H1 (cell line): ENCODE measurements at regions not wholly inside any gene's neighbourhood (a gene's known extent, or its start where the extent isn't known, plus 50 kb on each side); places are given as distances from the start of the nearest gene placed in this dataset.

Experiments used
- CTCF ChIA-PET: fragments of 300-600 bp; sonication (Branson Sonifier 250); formaldehyde crosslinking; loops from one replicate; lab custom pipeline; 2021; ENCODE audit not compliant: partially characterized antibody; lab: Charles Lee
- POLR2A ChIA-PET: fragments of 300-600 bp; sonication (Branson Sonifier 250); formaldehyde crosslinking; loops from one replicate; lab custom pipeline; 2021; ENCODE audit warnings: inconsistent platforms; ENCODE audit not compliant: partially characterized antibody; lab: Charles Lee
- DNase-seq, 2 experiments: peaks; one replicate each; pipeline versions ENCODE4 v3.0.0 to v3.0.0-alpha.2; 2010 to 2022; ENCODE audit warnings: low spot score in 2 of 2, low read depth in 1 of 2, mixed read lengths in 1 of 2
- FAIRE-seq: peaks from 2 replicates; lab custom pipeline; 2011; peaks lifted over from hg19 to GRCh38; lab: Jason Lieb, UNC
- H2AFZ ChIP-seq: 2 replicates; pipeline ENCODE4 v1.8.1; 2012; ENCODE audit warnings: low read length, inconsistent platforms
- H2AK5ac ChIP-seq: 2 replicates; pipeline ENCODE4 v1.6.1; 2013; ENCODE audit warnings: low read depth, low read length
- H2BK120ac ChIP-seq: replicated peaks from 2 replicates; pipeline ENCODE3; 2013; ENCODE audit warnings: low read depth, low read length, inconsistent platforms
- H2BK12ac ChIP-seq: 2 replicates; pipeline ENCODE4 v1.6.1; 2013; ENCODE audit warnings: low read depth, low read length
- H2BK15ac ChIP-seq: 2 replicates; pipeline ENCODE4 v1.6.1; 2013; ENCODE audit warnings: low read length
- H2BK20ac ChIP-seq: 2 replicates; pipeline ENCODE4 v1.6.1; 2013; ENCODE audit warnings: low read length
- H2BK5ac ChIP-seq: 2 replicates; pipeline ENCODE4 v1.6.1; 2013; ENCODE audit warnings: low read depth, low read length
- H3K14ac ChIP-seq: 2 replicates; pipeline ENCODE4 v1.6.1; 2013; ENCODE audit warnings: inconsistent platforms; ENCODE audit not compliant: insufficient read length
- H3K18ac ChIP-seq: 2 replicates; pipeline ENCODE4 v1.6.1; 2013; ENCODE audit warnings: low read length; ENCODE audit errors: extremely low read depth
- H3K23ac ChIP-seq: 2 replicates; pipeline ENCODE4 v1.6.1; 2013; ENCODE audit warnings: inconsistent platforms; ENCODE audit not compliant: insufficient read length
- H3K23me2 ChIP-seq: 2 replicates; pipeline ENCODE4 v1.6.1; 2013; ENCODE audit warnings: low read depth, low read length
- H3K27ac ChIP-seq: 2 replicates; pipeline ENCODE4 v1.6.1; 2011; ENCODE audit warnings: low read depth, low read length, inconsistent platforms
- H3K27me3 ChIP-seq, 4 experiments: replicated peaks in 1 of 4; 1 replicate in 1 of 4; 2 replicates in 3 of 4; pipeline versions ENCODE4 v1.6.1 to v1.8.1; 2011 to 2013; ENCODE audit warnings: low read length in 3 of 4, mild to moderate bottlenecking in 3 of 4, inconsistent platforms in 2 of 4, mixed read lengths in 2 of 4, moderate library complexity in 1 of 4; ENCODE audit not compliant: control insufficient read depth in 3 of 4, insufficient read depth in 3 of 4; ENCODE audit errors: extremely low read depth in 1 of 4
- H3K36me3 ChIP-seq, 4 experiments: 2 replicates each; pipeline versions ENCODE4 v1.6.1 to v1.8.1; 2011 to 2013; ENCODE audit warnings: mild to moderate bottlenecking in 4 of 4, low read length in 3 of 4, moderate library complexity in 2 of 4, control low read depth in 1 of 4, inconsistent platforms in 1 of 4; ENCODE audit not compliant: insufficient read depth in 4 of 4, control insufficient read depth in 2 of 4
- H3K4ac ChIP-seq: replicated peaks from 2 replicates; pipeline ENCODE3; 2013; ENCODE audit warnings: low read length, low read depth, mixed read lengths, inconsistent platforms; ENCODE audit not compliant: insufficient read length
- H3K4me1 ChIP-seq, 4 experiments: replicated peaks in 1 of 4; 1 replicate in 1 of 4; 2 replicates in 3 of 4; pipeline versions ENCODE4 v1.6.1 to v1.8.1; 2011 to 2013; ENCODE audit warnings: low read length in 3 of 4, inconsistent platforms in 2 of 4, mixed read lengths in 1 of 4; ENCODE audit not compliant: insufficient read depth in 4 of 4, control insufficient read depth in 3 of 4
- H3K4me2 ChIP-seq, 2 experiments: 2 replicates each; pipeline versions ENCODE4 v1.6.1 to v1.8.1; 2011 to 2013; ENCODE audit warnings: low read depth in 2 of 2, low read length in 2 of 2, control low read depth in 1 of 2, inconsistent platforms in 1 of 2, mild to moderate bottlenecking in 1 of 2; ENCODE audit not compliant: insufficient read depth in 1 of 2
- H3K4me3 ChIP-seq, 4 experiments: fragments of 200-600, 300-600 bp in 1 of 4; sonication (generic), shearing (Covaris generic), sonication (Bioruptor Twin) in 1 of 4; 2 replicates each; pipeline versions ENCODE4 v1.5.1 to v1.8.1; 2011 to 2016; ENCODE audit warnings: low read length in 4 of 4, low read depth in 3 of 4, control low read depth in 2 of 4, inconsistent platforms in 2 of 4, mild to moderate bottlenecking in 2 of 4, mixed read lengths in 1 of 4, moderate library complexity in 1 of 4; ENCODE audit not compliant: insufficient read depth in 2 of 4; ENCODE audit errors: extremely low read depth in 1 of 4
- H3K56ac ChIP-seq: replicated peaks from 2 replicates; pipeline ENCODE3; 2013; ENCODE audit warnings: low read depth, mild to moderate bottlenecking, mixed read lengths, low read length, inconsistent platforms; ENCODE audit not compliant: insufficient read length
- H3K79me1 ChIP-seq: 2 replicates; pipeline ENCODE4 v1.6.1; 2013; ENCODE audit warnings: low read depth, low read length, control low read depth
- H3K79me2 ChIP-seq, 2 experiments: 2 replicates each; pipeline versions ENCODE4 v1.6.1 to v1.8.1; 2012 to 2013; ENCODE audit warnings: low read length in 2 of 2, mild to moderate bottlenecking in 2 of 2, inconsistent platforms in 1 of 2; ENCODE audit not compliant: insufficient read depth in 2 of 2, control insufficient read depth in 1 of 2
- H3K9ac ChIP-seq, 4 experiments: replicated peaks in 1 of 4; 1 replicate in 1 of 4; 2 replicates in 3 of 4; pipeline versions ENCODE4 v1.6.1 to v1.8.1; 2011 to 2013; ENCODE audit warnings: low read depth in 3 of 4, low read length in 3 of 4, control low read depth in 2 of 4, mild to moderate bottlenecking in 2 of 4, moderate library complexity in 2 of 4, inconsistent platforms in 1 of 4; ENCODE audit errors: extremely low read depth in 1 of 4
- H3K9me3 ChIP-seq, 2 experiments: 2 replicates each; pipeline versions ENCODE4 v1.6.1 to v1.8.1; 2012 to 2013; ENCODE audit warnings: mild to moderate bottlenecking in 2 of 2, moderate library complexity in 2 of 2, control low read depth in 1 of 2, inconsistent platforms in 1 of 2, low read depth in 1 of 2, low read length in 1 of 2, mixed read lengths in 1 of 2; ENCODE audit not compliant: insufficient read depth in 2 of 2
- H4K20me1 ChIP-seq, 2 experiments: replicated peaks in 1 of 2; 2 replicates each; pipeline versions ENCODE3 to v1.8.1; 2011 to 2013; ENCODE audit warnings: inconsistent platforms in 2 of 2, low read length in 2 of 2, mild to moderate bottlenecking in 1 of 2; ENCODE audit not compliant: insufficient read depth in 2 of 2, control insufficient read depth in 1 of 2
- H4K5ac ChIP-seq: 2 replicates; pipeline ENCODE4 v1.6.1; 2013; ENCODE audit warnings: low read length, low read depth, mixed read lengths, inconsistent platforms; ENCODE audit not compliant: insufficient read length
- H4K8ac ChIP-seq: 2 replicates; pipeline ENCODE4 v1.8.0; 2013; ENCODE audit warnings: mild to moderate bottlenecking, moderate library complexity, low read length, inconsistent platforms; ENCODE audit not compliant: insufficient read depth; ENCODE audit errors: extremely low read depth
- H4K91ac ChIP-seq: replicated peaks from 2 replicates; pipeline ENCODE3; 2013; ENCODE audit warnings: low read length, mixed read lengths, inconsistent platforms; ENCODE audit not compliant: insufficient read length
- BACH1 ChIP-seq: IDR thresholded peaks from 2 replicates; pipeline ENCODE4 v1.6.1; 2012; ENCODE audit warnings: low read length, improper control_type of control experiment
- CBX5 ChIP-seq: fragments of 300-800, 300-1000 bp; sonication (generic); IDR thresholded peaks from 2 replicates; pipeline ENCODE4 v1.7.1; 2016; ENCODE audit warnings: antibody characterized with exemption, low read length, low read depth
- CHD2 ChIP-seq: IDR thresholded peaks from 2 replicates; pipeline ENCODE4 v1.6.1; 2012; ENCODE audit warnings: low read length, improper control_type of control experiment
- FOSL1 ChIP-seq: IDR thresholded peaks from 2 replicates; pipeline ENCODE4 v1.6.1; 2011; ENCODE audit warnings: mild to moderate bottlenecking, low read depth, low read length, moderate library complexity; ENCODE audit not compliant: insufficient read depth
- HDAC2 ChIP-seq, 2 experiments: fragments of 300-600 bp in 1 of 2; sonication (generic) in 1 of 2; IDR thresholded peaks; 2 replicates each; pipeline ENCODE4 v1.6.1; 2011 to 2012; ENCODE audit warnings: low read depth in 2 of 2, low read length in 2 of 2, mild to moderate bottlenecking in 2 of 2, moderate library complexity in 2 of 2, borderline replicate concordance in 1 of 2, inconsistent platforms in 1 of 2
- JUN ChIP-seq: IDR thresholded peaks from 2 replicates; pipeline ENCODE4 v1.6.1; 2011; ENCODE audit warnings: low read depth, mild to moderate bottlenecking, improper control_type of control experiment, low read length
- KDM4A ChIP-seq: IDR thresholded peaks from one replicate; pipeline ENCODE4 v1.7.1; 2012; ENCODE audit warnings: low read depth, mild to moderate bottlenecking, moderate library complexity, low read length, inconsistent platforms; ENCODE audit not compliant: severe bottlenecking
- KDM5A ChIP-seq: fragments of 200-600 bp; IDR thresholded peaks from 2 replicates; pipeline ENCODE4 v1.7.1; 2012; ENCODE audit warnings: mild to moderate bottlenecking, low read length, inconsistent platforms, mixed read lengths
- RAD21 ChIP-seq, 2 experiments: IDR thresholded peaks in 1 of 2; conservative IDR thresholded peaks in 1 of 2; 2 replicates each; pipeline ENCODE4 v1.6.1; 2011; ENCODE audit warnings: low read depth in 2 of 2, low read length in 2 of 2, improper control_type of control experiment in 1 of 2, inconsistent platforms in 1 of 2, mild to moderate bottlenecking in 1 of 2, moderate library complexity in 1 of 2
- RBBP5 ChIP-seq: IDR thresholded peaks from 2 replicates; pipeline ENCODE4 v1.7.1; 2012; ENCODE audit warnings: low read depth, mild to moderate bottlenecking, inconsistent platforms, low read length, moderate library complexity, borderline replicate concordance
- SAP30 ChIP-seq: fragments of 300-600 bp; sonication (generic); IDR thresholded peaks from 2 replicates; pipeline ENCODE4 v1.7.1; 2012; ENCODE audit warnings: low read length, moderate library complexity, mild to moderate bottlenecking, inconsistent platforms; ENCODE audit not compliant: insufficient read depth, insufficient replicate concordance
- SP1 ChIP-seq: IDR thresholded peaks from 2 replicates; pipeline ENCODE4 v1.6.1; 2011; ENCODE audit warnings: low read depth, low read length
- SP2 ChIP-seq: IDR thresholded peaks from 2 replicates; pipeline ENCODE4 v1.6.1; 2012; ENCODE audit warnings: mild to moderate bottlenecking, low read length, inconsistent platforms
- TAF7 ChIP-seq: optimal IDR thresholded peaks from 2 replicates; pipeline ENCODE3; 2011; ENCODE audit warnings: low read depth, mild to moderate bottlenecking, inconsistent platforms, low read length, moderate library complexity, borderline replicate concordance
- ZNF274 ChIP-seq: IDR thresholded peaks from 2 replicates; pipeline ENCODE4 v1.7.0; 2012; ENCODE audit warnings: low read length, borderline replicate concordance; ENCODE audit errors: extremely low read depth
- WGBS, 2 experiments: shearing (Covaris generic) in 1 of 2; methylation state at CpG; one replicate each; pipeline versions ENCODE4 v1.1.6 to v1.1.7; 2013 to 2015; ENCODE audit warnings: low lambda C conversion rate in 2 of 2, mixed read lengths in 2 of 2, inconsistent platforms in 1 of 2, low coverage in 1 of 2, missing lambda C conversion rate in 1 of 2; ENCODE audit not compliant: insufficient replicate concordance in 2 of 2, insufficient coverage in 1 of 2, insufficient read length in 1 of 2; ENCODE audit errors: extremely low coverage in 1 of 2, missing lambda C conversion rate in 1 of 2; 5-methylcytosine and 5-hydroxymethylcytosine counted together

DNA sequence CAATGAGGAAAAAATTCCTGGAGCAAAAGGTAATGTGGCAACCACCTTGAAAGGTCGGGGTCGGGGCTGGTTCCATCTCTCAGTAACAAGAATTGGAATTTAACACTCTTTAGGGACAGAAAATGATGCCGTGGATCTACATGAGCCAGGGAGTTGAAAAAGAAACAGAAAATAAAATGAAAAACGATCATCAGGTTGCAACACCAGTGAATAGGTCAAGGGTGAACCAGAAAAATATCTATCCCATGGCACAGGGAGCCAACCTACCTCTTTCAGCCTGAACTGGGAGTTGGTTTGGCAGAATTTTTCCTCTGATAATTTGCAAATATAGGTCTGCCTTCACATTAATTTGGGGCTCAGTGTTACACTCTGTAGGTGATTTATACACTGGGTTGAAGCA is 93.7 kb downstream of the C4orf33 start:
- Histone ChIP-seq H3K36me3 (no peaks in the 10 kb centered on the region), H2BK12ac (no peak overlapping the region), H3K27me3 (no peaks in the 10 kb centered on the region), H3K4me3 (no peak overlapping the region), H3K9ac (no peak overlapping the region), H3K4me1 (no peaks in the 10 kb centered on the region), H4K8ac (no peak overlapping the region), H3K79me1 (no peaks in the 10 kb centered on the region), H4K5ac (no peak overlapping the region), H3K79me2 (no peaks in the 10 kb centered on the region), H3K4me2 (no peak overlapping the region), H3K14ac (no peak overlapping the region), H3K23ac (no peak overlapping the region), H2BK20ac (no peak overlapping the region), H3K56ac (no peak overlapping the region), H3K4ac (no peak overlapping the region), H2BK5ac (no peak overlapping the region), H2BK15ac (no peak overlapping the region), H4K20me1 (no peaks in the 10 kb centered on the region), H3K27ac (no peak overlapping the region), H3K18ac (no peak overlapping the region), H3K23me2 (no peaks in the 10 kb centered on the region), H2BK120ac (no peak overlapping the region), H2AK5ac (no peak overlapping the region), H4K91ac (no peak overlapping the region), H3K9me3 (no peaks in the 10 kb centered on the region), H2AFZ (no peak overlapping the region)
- ChIA-PET POLR2A (no interaction called here), CTCF (no interaction called here)
- 90% methylated on average over 4 of the region's 4 CpGs; no CpG with 5 or more reads in 1 of the 2 experiments for WGBS, 2 experiments
- DNase-seq (no peak), FAIRE-seq (no peak)
- TF ChIP-seq BACH1, result no peak
- TF ChIP-seq KDM5A, result no peak
- TF ChIP-seq RBBP5, result no peak
- no peak for TF ChIP-seq CHD2
- TF ChIP-seq KDM4A, result no peak
- no peak for TF ChIP-seq RAD21 (IDR thresholded peaks at IDR 0.05 in 1 of 2, conservative IDR thresholded peaks at IDR 0.05 in 1 of 2; ENCODE audit: low read depth in 2 of 2, low read length in 2 of 2)
- no peak for TF ChIP-seq SP1
- TF ChIP-seq ZNF274, result no peak
- TF ChIP-seq FOSL1, result no peak
- TF ChIP-seq JUN, result no peak
- no peak for TF ChIP-seq SAP30
- no peak for TF ChIP-seq TAF7
- TF ChIP-seq HDAC2 (IDR thresholded peaks at IDR 0.05; ENCODE audit: borderline replicate concordance in 1 of 2, low read depth in 2 of 2, low read length in 2 of 2), result no peak
- TF ChIP-seq SP2, result no peak
- TF ChIP-seq CBX5, result no peak
